Left renal pelvis (tissue), 4 donors: ENCODE measurements at regions not wholly inside any gene's neighbourhood (a gene's known extent, or its start where the extent isn't known, plus 50 kb on each side); places are given as distances from the start of the nearest gene placed in this dataset.
"Not testable (repeated sequence)": the region's sequence is repeated elsewhere in the genome, so short reads cannot be mapped to it uniquely, and the experiment has no call there.

ENCODE experiments used
- DNase-seq, 4 donors: peaks; one replicate each; pipeline ENCODE4 v3.0.0-alpha.2; 2013; ENCODE audit warnings: low read depth in 4 of 4, low spot score in 3 of 4

DNA sequence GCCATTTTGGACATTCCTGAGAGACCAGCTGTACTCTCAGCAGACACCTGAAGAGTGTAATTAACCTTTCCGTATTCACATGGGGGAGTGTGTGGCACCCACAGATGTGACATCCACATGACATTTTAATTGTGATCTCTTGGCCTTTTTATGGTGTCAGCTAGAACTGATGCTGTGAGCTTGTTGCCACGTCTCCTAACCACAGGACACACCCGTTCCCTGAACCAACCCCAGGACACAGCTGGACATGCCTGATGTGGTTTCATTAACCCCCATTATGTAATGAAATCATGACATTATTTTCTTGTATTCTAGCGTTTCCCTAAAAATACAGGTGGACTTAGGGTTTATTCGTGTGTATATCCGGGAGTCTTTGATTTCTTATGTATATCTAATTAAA, 1036.1 kb downstream of the TMEM121 start:
- DNase-seq = no peak

GRCh38 chr14:106564058-106564643, 1037.8 kb downstream of the TMEM121 start:
- DNase-seq = no peak

- DNase-seq = no peak
Observed at GRCh38 chr14:106578481-106578880, 1052.1 kb downstream of the TMEM121 start.

- DNase-seq = no peak
Observed at GRCh38 chr14:106579084-106579483, 1052.7 kb downstream of the TMEM121 start.

DNA sequence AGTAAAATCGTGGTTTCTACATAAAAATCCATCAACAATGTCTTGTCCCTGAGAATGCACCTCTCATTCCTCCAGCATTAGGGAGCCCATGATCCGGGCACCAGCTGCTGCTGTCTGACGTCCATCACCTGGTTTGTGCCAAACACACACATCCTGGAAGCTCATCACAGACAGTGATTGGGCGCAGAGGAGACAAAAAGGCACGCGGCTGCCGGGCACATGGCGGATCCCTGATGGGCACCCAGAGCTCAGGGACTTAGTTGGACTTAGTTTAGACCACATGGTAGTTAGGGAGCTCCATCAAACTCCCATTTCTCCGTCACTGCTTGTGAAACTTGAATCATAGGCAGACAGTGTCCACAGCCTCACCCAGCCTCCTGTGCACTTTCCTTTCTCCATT, 1059.3 kb downstream of the TMEM121 start:
- DNase-seq = no peak

GRCh38 chr14:106586098-106586704, 1059.8 kb downstream of the TMEM121 start:
- DNase-seq = no peak

GRCh38 chr14:106591539-106591938, 1065.2 kb downstream of the TMEM121 start:
- DNase-seq = not testable (repeated sequence)

- DNase-seq = not testable (repeated sequence)
Observed at GRCh38 chr14:106592115-106592852, 1065.9 kb downstream of the TMEM121 start.

- no peak for DNase-seq
Observed at GRCh38 chr14:106599209-106599608, 1072.8 kb downstream of the TMEM121 start.

DNA sequence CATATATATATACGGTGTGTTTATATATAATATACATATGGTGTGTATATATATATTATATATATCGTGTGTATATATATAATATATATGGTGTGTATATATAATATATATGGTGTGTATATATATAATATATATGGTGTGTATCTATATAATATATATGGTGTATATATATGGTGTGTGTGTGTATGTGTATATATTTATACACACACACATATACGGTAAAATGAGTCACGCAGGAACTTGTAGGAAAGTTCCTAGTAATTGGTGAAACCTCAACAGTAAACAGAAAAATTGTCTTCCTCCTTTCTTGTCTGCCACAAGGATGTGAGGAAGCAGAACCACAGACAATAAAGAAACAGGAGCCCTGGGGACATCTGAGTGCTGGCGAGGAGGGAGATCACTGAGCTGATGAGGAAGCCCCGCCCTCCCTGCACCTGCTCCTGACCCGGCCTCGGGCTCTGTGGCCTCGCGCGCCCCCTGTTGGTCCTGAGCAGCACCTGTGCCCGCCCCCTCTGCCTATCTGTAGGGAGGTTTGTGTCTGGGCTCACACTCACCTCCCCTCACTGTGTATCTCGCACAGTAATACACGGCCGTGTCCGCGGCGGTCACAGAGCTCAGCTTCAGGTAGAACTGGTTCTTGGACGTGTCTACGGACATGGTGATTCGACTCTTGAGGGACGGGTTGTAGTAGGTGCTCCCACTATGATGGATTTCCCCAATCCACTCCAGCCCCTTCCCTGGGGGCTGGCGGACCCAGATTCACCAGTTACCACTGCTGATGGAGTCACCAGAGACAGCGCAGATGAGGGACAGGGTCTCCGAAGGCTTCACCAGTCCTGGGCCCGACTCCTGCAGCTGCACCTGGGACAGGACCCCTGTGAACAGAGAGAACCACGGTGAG, 1079.4 kb downstream of the TMEM121 start:
- no peak for DNase-seq

GRCh38 chr14:106606936-106607335, 1080.6 kb downstream of the TMEM121 start:
- no peak for DNase-seq

DNA sequence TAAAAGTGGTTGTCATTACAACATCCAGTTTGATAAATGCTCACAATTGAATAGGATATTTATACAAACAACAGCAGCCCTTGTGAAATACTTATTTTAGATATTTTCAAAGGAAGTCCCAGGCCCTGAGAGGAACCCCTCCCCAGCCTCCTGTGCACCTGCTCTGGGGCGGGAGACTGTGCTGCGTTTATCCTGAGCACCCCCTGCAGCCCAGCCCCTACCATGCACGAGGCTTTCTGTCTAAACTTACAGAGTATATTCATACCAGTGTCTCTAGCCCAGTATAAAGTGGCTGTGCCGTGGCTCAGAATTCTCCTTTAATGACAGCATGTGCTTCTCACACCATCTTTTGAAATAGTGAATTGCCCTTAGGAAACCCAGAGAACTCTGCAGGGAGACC, 1084.3 kb downstream of the TMEM121 start:
- no peak for DNase-seq

- DNase-seq = no peak
Observed at GRCh38 chr14:106613256-106613655, 1086.9 kb downstream of the TMEM121 start.

DNA sequence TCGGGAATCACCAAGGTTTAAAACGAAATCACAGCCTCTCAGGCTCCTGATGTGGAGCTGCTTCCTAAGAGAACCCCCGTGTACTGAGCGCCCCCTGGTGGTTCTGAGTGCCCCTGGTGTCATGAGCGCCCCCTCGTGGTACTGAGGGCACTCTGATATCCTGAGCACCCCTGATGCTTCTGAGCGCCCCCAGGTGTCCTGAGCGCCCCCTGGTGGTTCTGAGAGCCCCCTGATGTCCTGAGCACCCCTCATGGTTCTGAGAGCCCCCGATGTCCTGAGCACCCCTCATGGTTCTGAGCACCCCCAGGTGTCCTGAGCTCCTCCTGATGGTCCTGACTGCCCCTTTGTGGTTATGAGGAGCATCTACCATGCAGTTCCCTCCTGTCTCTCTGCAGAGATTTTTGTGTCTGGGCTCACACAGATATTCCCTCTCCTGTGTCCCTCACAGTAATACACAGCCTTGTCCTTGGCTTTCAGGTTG, 1092.1 kb downstream of the TMEM121 start:
- DNase-seq = not testable (repeated sequence)

DNA sequence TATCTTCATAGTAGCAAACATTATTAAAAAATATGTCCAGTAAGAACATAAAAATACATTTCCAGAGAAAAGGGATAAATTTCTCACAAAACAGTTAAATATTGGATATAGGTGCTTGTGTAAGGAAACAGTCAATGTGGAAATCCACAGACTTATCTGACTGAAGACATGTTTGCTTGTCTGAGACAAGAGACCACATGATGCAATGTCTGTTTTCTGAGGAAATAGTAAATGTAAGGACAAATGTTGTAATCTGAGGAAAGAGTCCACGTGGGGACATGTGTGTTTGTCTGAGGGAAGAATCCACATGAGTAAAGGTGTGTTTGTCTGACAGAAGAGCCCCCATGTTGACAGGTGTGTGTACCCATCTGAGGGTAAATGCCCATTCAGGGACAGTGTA, 1093.2 kb downstream of the TMEM121 start:
- DNase-seq = no peak

GRCh38 chr14:106620368-106620767, 1094.0 kb downstream of the TMEM121 start:
- no peak for DNase-seq

DNA sequence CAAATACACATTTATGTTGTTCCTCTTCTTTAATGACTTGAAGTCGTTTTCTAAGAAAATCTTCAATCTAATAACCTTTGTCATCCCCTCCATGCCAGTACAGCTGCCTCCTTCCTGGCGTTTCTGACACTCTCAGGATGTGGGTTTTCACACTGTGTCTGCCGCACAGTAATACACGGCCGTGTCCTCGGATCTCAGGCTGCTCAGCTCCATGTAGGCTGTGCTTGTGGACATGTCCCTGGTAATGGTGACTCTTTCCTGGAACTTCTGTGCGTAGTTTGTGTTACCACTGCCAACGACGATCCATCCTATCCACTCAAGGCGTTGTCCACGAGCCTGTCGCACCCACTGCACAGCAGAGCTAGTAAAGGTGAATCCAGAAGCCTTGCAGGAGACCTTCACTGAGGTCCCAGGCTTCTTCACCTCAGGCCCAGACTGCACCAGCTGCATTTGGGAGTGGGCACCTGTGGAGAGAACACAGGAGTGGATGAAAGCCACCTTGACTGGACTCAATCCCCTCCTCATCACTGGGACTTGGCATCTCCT, 1095.9 kb downstream of the TMEM121 start:
- DNase-seq = no peak

DNA sequence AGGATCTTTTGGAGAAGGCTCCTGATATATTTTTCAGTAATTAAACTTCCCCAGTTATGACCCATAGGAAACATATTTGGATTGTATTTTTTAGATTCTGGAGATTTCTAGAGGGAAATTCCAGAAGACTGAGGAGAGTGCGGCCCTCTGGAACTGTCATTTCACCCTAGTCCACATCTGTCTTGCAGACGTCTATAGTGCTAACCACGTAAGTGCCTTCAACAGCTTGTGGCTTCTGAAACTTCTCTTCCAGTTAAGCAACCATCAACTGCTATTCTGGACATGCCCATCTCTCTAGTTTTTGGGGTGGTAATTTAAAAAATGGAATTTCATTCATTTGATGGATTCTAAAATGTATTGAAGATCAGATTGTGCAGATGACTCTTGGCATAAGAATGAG, 1098.8 kb downstream of the TMEM121 start:
- no peak for DNase-seq

DNA sequence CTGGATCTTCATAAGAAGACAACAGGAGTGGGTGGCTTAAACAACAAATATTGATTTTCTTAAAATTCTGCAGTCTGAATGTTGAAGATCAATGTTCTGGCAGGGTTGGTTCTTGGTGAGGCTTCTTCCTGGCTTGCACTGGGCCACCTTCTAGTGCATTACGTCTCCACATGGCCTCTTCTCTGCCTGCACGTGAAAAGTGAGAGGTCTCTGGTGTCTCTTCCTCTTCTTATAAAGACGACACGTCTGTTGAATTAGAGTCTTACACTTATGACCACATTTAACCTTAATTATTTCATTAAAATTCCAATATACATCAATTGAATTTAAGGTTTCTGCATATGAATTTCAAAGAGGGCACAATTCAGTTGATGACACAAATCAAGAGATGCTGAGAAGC, 1100.1 kb downstream of the TMEM121 start:
- DNase-seq = not testable (repeated sequence)

DNA sequence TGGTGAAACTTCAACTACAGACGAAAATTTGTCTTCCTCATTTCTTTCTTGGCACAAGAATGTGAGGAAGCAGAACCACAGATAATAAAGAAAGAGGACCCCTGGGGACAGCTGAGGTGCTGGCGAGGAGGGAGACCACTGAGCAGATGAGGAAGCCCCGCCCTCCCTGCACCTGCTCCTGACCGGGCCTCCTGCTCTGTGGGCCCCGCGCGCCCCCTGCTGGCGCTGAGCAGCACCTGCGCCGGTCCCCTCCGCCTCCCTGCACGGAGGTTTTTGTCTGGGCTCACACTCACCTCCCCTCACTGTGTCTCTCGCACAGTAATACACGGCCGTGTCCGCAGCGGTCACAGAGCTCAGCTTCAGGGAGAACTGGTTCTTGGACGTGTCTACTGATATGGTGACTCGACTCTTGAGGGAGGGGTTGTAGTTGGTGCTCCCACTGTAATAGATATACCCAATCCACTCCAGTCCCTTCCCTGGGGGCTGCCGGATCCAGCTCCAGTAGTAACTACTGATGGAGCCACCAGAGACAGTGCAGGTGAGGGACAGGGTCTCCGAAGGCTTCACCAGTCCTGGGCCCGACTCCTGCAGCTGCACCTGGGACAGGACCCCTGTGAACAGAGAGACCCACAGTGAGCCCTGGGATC, 1100.7 kb downstream of the TMEM121 start:
- not testable (repeated sequence) for DNase-seq
